Endometrium (tissue), 2 donors: ENCODE measurements at regions not wholly inside any gene's neighbourhood (a gene's known extent, or its start where the extent isn't known, plus 50 kb on each side); places are given as distances from the start of the nearest gene placed in this dataset.

ENCODE experiments used
- FAIRE-seq: peaks from 2 replicates; lab custom pipeline; 2012; peaks lifted over from hg19 to GRCh38; lab: Jason Lieb, UNC
- donor health status: control.
- donor health status: control.

DNA sequence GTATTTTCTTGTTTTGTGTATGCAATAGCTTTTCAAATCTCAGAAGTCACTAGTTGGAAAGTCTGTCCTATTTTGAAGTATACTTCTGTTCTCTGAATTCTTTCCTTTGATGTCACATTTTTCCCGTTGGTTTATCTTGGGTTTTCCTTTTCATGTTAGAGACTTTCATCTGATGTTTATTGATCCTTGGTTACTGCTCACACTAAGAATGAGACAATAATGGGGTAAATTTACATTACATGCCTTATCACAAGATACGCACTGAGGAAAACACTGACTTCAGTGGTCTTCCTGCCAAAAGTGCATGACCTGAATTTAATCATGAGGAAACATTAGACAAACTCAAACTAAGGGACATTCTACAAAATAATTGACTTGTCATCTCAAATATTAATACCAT is 63.5 kb upstream of the C1GALT1 start:
- FAIRE-seq: no peak

GRCh38 chr7:7119729-7120128 is 62.6 kb upstream of the C1GALT1 start:
- FAIRE-seq: no peak

DNA sequence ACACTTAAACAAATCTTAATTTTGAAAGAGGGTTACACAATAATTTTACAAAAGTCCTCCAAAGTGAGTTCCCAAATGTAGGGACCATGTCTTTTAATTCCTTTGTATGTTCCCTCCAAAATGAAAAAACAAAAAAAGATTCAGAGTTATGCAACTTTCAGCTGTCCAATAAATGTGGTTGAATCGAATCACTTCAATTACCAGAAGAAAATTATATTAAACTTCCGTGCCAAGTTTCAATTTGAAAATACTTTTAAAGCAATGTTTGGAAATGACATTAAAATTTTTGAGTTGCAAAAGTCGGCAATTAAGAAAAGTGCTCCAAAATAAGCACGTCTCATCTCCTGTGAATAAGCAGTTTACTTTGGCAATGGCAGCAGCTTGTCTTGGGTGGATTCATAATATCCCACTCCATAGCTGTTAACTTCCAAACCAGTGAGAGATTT is 60.3 kb upstream of the C1GALT1 start:
- FAIRE-seq: peak; percentile 66

GRCh38 chr7:7122701-7123281 is 59.6 kb upstream of the C1GALT1 start:
- no peak for FAIRE-seq

GRCh38 chr7:7125963-7126362 is 56.4 kb upstream of the C1GALT1 start:
- no peak for FAIRE-seq

- FAIRE-seq: no peak
Observed at GRCh38 chr7:7127773-7128172, 54.6 kb upstream of the C1GALT1 start.

- no peak for FAIRE-seq
Observed at GRCh38 chr7:7129381-7129780, 53.0 kb upstream of the C1GALT1 start.

- FAIRE-seq: no peak
Observed at GRCh38 chr7:7131273-7131672, 51.1 kb upstream of the C1GALT1 start.
